Mesenchymal stem cell (in vitro differentiated cells and primary cell): ENCODE measurements at regions not wholly inside any gene's neighbourhood (a gene's known extent, or its start where the extent isn't known, plus 50 kb on each side); places are given as distances from the start of the nearest gene placed in this dataset.

Experiments
- DNase-seq: peaks from one replicate; pipeline ENCODE4 v3.0.0-alpha.2; 2013
- H2AFZ ChIP-seq: one replicate; pipeline ENCODE4 v1.6.1; 2013; ENCODE audit warnings: low read depth, mild to moderate bottlenecking, control low read depth, inconsistent platforms, low read length, moderate library complexity
- H2AK5ac ChIP-seq: 2 replicates; pipeline ENCODE4 v1.6.1; 2013; ENCODE audit warnings: low read length, moderate library complexity, mild to moderate bottlenecking, inconsistent platforms; ENCODE audit not compliant: severe bottlenecking
- H2BK120ac ChIP-seq: one replicate; pipeline ENCODE4 v1.6.1; 2013; ENCODE audit warnings: low read depth, mild to moderate bottlenecking, inconsistent platforms, low read length, moderate library complexity
- H2BK12ac ChIP-seq, 2 experiments: one replicate each; pipeline ENCODE4 v1.6.1; 2013; ENCODE audit warnings: inconsistent platforms in 2 of 2, low read length in 2 of 2, mild to moderate bottlenecking in 2 of 2, moderate library complexity in 2 of 2, control low read depth in 1 of 2
- H2BK15ac ChIP-seq: one replicate; pipeline ENCODE4 v1.6.1; 2013; ENCODE audit warnings: mild to moderate bottlenecking, low read depth, inconsistent platforms; ENCODE audit not compliant: poor library complexity, severe bottlenecking
- H2BK5ac ChIP-seq: 2 replicates; pipeline ENCODE4 v1.6.1; 2013; ENCODE audit warnings: low read depth, mild to moderate bottlenecking, low read length, control low read depth, inconsistent platforms; ENCODE audit not compliant: poor library complexity, severe bottlenecking
- H3K14ac ChIP-seq, 2 experiments: one replicate each; pipeline ENCODE4 v1.6.1; 2013; ENCODE audit warnings: inconsistent platforms in 2 of 2, low read length in 2 of 2, control low read depth in 1 of 2, mild to moderate bottlenecking in 1 of 2, moderate library complexity in 1 of 2
- H3K18ac ChIP-seq, 2 experiments: one replicate each; pipeline ENCODE4 v1.6.1; 2013; ENCODE audit warnings: inconsistent platforms in 2 of 2, low read length in 2 of 2, control low read depth in 1 of 2, low read depth in 1 of 2, mild to moderate bottlenecking in 1 of 2
- H3K23ac ChIP-seq, 2 experiments: one replicate each; pipeline ENCODE4 v1.6.1; 2013; ENCODE audit warnings: inconsistent platforms in 2 of 2, low read length in 2 of 2, mild to moderate bottlenecking in 2 of 2, moderate library complexity in 2 of 2, control low read depth in 1 of 2
- H3K27ac ChIP-seq: 2 replicates; pipeline ENCODE4 v1.5.1; 2013; ENCODE audit warnings: mild to moderate bottlenecking, moderate library complexity, low read length, control low read depth, inconsistent platforms; ENCODE audit not compliant: poor library complexity, severe bottlenecking
- H3K27me3 ChIP-seq, 2 experiments: 2 replicates each; pipeline versions ENCODE4 v1.6.1 to v1.7.0; 2013; ENCODE audit warnings: low read length in 2 of 2, mild to moderate bottlenecking in 2 of 2, moderate library complexity in 2 of 2, control low read depth in 1 of 2, inconsistent platforms in 1 of 2; ENCODE audit not compliant: control insufficient read depth in 1 of 2, insufficient read depth in 1 of 2
- H3K36me3 ChIP-seq, 2 experiments: 2 replicates each; pipeline versions ENCODE4 v1.6.1 to v1.7.0; 2013; ENCODE audit warnings: low read length in 2 of 2, control low read depth in 1 of 2, inconsistent platforms in 1 of 2, low read depth in 1 of 2, mild to moderate bottlenecking in 1 of 2; ENCODE audit not compliant: insufficient read depth in 2 of 2, control insufficient read depth in 1 of 2
- H3K4ac ChIP-seq, 2 experiments: one replicate each; pipeline ENCODE4 v1.6.1; 2013; ENCODE audit warnings: inconsistent platforms in 2 of 2, low read length in 2 of 2, mild to moderate bottlenecking in 2 of 2, moderate library complexity in 2 of 2, control low read depth in 1 of 2, low read depth in 1 of 2
- H3K4me1 ChIP-seq: 2 replicates; pipeline ENCODE4 v1.6.1; 2013; ENCODE audit warnings: low read depth, low read length, control low read depth; ENCODE audit not compliant: control insufficient read depth, insufficient read depth
- H3K4me2 ChIP-seq: 2 replicates; pipeline ENCODE4 v1.6.1; 2013; ENCODE audit warnings: low read length, mild to moderate bottlenecking, inconsistent platforms; ENCODE audit not compliant: poor library complexity, severe bottlenecking
- H3K4me3 ChIP-seq, 2 experiments: 2 replicates each; pipeline versions ENCODE4 v1.5.1 to v1.7.0; 2013; ENCODE audit warnings: low read length in 2 of 2, mild to moderate bottlenecking in 2 of 2, control low read depth in 1 of 2, low read depth in 1 of 2; ENCODE audit not compliant: insufficient read depth in 1 of 2
- H3K79me1 ChIP-seq: replicated peaks from 2 replicates; pipeline ENCODE4 v1.6.1; 2013; ENCODE audit warnings: mild to moderate bottlenecking, control low read depth, low read length, inconsistent platforms; ENCODE audit not compliant: poor library complexity, severe bottlenecking
- H3K9ac ChIP-seq: 2 replicates; pipeline ENCODE4 v1.7.0; 2013; ENCODE audit warnings: mild to moderate bottlenecking, low read length, moderate library complexity
- H3K9me3 ChIP-seq: 2 replicates; pipeline ENCODE4 v1.7.0; 2013; ENCODE audit warnings: mild to moderate bottlenecking, low read length; ENCODE audit not compliant: control insufficient read depth
- H4K8ac ChIP-seq: one replicate; pipeline ENCODE4 v1.6.1; 2013; ENCODE audit warnings: inconsistent platforms, mild to moderate bottlenecking, low read length, moderate library complexity
- H4K91ac ChIP-seq: one replicate; pipeline ENCODE4 v1.6.1; 2013; ENCODE audit warnings: mild to moderate bottlenecking, low read length, inconsistent platforms
- WGBS: methylation state at CpG from one replicate; pipeline ENCODE4 v1.1.7; 2013; ENCODE audit warnings: mixed read lengths; 5-methylcytosine and 5-hydroxymethylcytosine counted together

DNA sequence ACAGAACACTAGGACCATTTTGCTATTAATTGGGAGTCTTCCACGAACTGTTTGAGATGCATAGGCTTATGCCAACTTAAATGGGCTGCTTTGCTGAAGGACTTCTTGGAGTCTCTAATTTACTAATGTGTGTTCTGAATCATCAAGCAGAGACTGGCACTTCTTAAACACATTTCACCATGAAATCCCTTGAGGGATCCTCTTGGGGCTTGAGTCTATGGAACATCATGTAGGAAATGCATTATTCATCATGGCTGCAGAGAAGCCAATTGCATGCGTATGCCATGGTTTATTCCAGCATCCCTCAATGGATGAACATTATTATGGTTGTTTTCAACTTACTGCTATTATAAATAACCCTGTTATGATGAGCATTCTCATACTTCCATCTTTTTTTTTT lies 73.4 kb downstream of the FGD2 start:
- no peak overlapping the region for H3K4ac ChIP-seq
- H3K18ac ChIP-seq: no peak overlapping the region
- no peak overlapping the region for H4K8ac ChIP-seq
- no peak overlapping the region for H3K4me2 ChIP-seq
- 100% methylated on average over 2 of the region's 2 CpGs for WGBS
- H3K27ac ChIP-seq: no peak overlapping the region
- no peaks in the 10 kb centered on the region for H3K27me3 ChIP-seq
- no peak overlapping the region for H2BK12ac ChIP-seq
- H3K9me3 ChIP-seq: no peaks in the 10 kb centered on the region
- no peak overlapping the region for H4K91ac ChIP-seq
- no peak overlapping the region for H2BK5ac ChIP-seq
- H2AK5ac ChIP-seq: no peak overlapping the region
- DNase-seq: no peak
- H2AFZ ChIP-seq: no peak overlapping the region
- no peak overlapping the region for H2BK120ac ChIP-seq
- no peak overlapping the region for H3K4me3 ChIP-seq
- H2BK15ac ChIP-seq: no peak overlapping the region
- H3K36me3 ChIP-seq: no peaks in the 10 kb centered on the region
- H3K23ac ChIP-seq: no peak overlapping the region
- no peak overlapping the region for H3K9ac ChIP-seq
- no peak overlapping the region for H3K14ac ChIP-seq
- no peaks in the 10 kb centered on the region for H3K79me1 ChIP-seq
- H3K4me1 ChIP-seq: peaks cover 9% of the 10 kb centered on the region

GRCh38 chr6:37081042-37081607 lies 75.7 kb downstream of the FGD2 start:
- WGBS: 88% methylated on average over 7 of the region's 7 CpGs

DNA sequence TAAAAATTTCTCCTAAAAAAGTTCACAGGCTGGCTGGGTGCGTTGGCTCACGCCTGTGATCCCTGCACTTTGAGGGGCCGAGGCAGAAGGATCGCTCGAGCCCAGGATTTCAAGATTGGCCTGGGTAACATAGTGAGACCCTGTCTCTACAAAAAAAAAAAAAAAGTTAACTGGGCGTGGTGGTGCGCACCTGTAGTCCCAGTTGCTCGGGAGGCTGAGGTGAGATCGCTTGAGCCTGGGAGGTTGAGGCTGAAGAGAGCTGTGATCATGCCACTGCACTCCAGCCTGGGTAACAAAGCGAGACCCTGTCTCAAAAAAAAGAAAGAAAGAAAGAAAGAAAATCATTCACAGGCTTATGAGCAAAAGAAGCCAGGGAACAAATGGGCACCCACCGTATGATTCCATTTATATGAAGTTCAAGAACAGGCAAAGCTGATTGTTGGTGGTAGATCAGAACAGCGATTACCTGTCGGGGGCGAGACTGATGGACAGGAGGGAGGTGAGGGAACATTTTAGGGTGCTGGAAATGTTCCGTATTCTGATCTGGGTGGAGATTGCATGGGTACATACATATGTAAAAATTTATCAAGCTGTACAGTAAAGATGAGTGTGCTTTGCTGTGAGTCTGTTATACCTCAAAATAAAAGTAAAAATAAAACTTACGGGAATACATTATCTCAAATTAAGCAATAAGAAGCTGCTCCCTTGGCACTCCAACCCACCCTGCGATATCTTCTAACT lies 77.1 kb downstream of the FGD2 start:
- H2BK15ac ChIP-seq: no peak overlapping the region
- H3K4me1 ChIP-seq: peaks cover 7% of the 10 kb centered on the region
- DNase-seq: no peak
- no peak overlapping the region for H3K4me2 ChIP-seq
- no peak overlapping the region for H3K23ac ChIP-seq
- no peaks in the 10 kb centered on the region for H3K27me3 ChIP-seq
- H3K79me1 ChIP-seq: no peaks in the 10 kb centered on the region
- WGBS: 98% methylated on average over 16 of the region's 17 CpGs
- peak overlapping the region; percentile 69 to 96 for H2BK12ac ChIP-seq
- H3K9me3 ChIP-seq: no peaks in the 10 kb centered on the region
- H3K36me3 ChIP-seq: no peaks in the 10 kb centered on the region
- no peak overlapping the region for H3K18ac ChIP-seq
- H2BK120ac ChIP-seq: peak overlapping the region; percentile 42
- no peak overlapping the region for H2AK5ac ChIP-seq
- H2BK5ac ChIP-seq: no peak overlapping the region
- H3K9ac ChIP-seq: no peak overlapping the region
- no peak overlapping the region for H4K91ac ChIP-seq
- H2AFZ ChIP-seq: no peak overlapping the region
- no peak overlapping the region for H3K14ac ChIP-seq
- H3K4me3 ChIP-seq: no peak overlapping the region
- peak overlapping the region in 1 of 2 experiments; percentile 50 for H3K4ac ChIP-seq
- H3K27ac ChIP-seq: no peak overlapping the region
- H4K8ac ChIP-seq: no peak overlapping the region

More at GRCh38 chr6:37081042-37081607, 75.7 kb downstream of the FGD2 start:
- no peak overlapping the region for H4K8ac ChIP-seq
- H2BK12ac ChIP-seq: peak overlapping the region; percentile 29 to 85
- peak overlapping the region in 1 of 2 experiments; percentile 53 for H3K4ac ChIP-seq
- no peaks in the 10 kb centered on the region for H3K36me3 ChIP-seq
- H2AK5ac ChIP-seq: no peak overlapping the region
- no peak overlapping the region for H3K18ac ChIP-seq
- no peak overlapping the region for H3K4me2 ChIP-seq
- H2BK120ac ChIP-seq: no peak overlapping the region
- H4K91ac ChIP-seq: no peak overlapping the region
- no peaks in the 10 kb centered on the region for H3K27me3 ChIP-seq
- H3K9me3 ChIP-seq: no peaks in the 10 kb centered on the region
- H3K27ac ChIP-seq: no peak overlapping the region
- H3K4me1 ChIP-seq: peaks cover 9% of the 10 kb centered on the region
- no peak overlapping the region for H2AFZ ChIP-seq
- H2BK5ac ChIP-seq: no peak overlapping the region
- H3K9ac ChIP-seq: no peak overlapping the region
- no peak overlapping the region for H3K4me3 ChIP-seq
- peak overlapping the region; percentile 70 for H2BK15ac ChIP-seq
- H3K23ac ChIP-seq: no peak overlapping the region
- H3K79me1 ChIP-seq: no peaks in the 10 kb centered on the region
- DNase-seq: no peak
- no peak overlapping the region for H3K14ac ChIP-seq

DNA sequence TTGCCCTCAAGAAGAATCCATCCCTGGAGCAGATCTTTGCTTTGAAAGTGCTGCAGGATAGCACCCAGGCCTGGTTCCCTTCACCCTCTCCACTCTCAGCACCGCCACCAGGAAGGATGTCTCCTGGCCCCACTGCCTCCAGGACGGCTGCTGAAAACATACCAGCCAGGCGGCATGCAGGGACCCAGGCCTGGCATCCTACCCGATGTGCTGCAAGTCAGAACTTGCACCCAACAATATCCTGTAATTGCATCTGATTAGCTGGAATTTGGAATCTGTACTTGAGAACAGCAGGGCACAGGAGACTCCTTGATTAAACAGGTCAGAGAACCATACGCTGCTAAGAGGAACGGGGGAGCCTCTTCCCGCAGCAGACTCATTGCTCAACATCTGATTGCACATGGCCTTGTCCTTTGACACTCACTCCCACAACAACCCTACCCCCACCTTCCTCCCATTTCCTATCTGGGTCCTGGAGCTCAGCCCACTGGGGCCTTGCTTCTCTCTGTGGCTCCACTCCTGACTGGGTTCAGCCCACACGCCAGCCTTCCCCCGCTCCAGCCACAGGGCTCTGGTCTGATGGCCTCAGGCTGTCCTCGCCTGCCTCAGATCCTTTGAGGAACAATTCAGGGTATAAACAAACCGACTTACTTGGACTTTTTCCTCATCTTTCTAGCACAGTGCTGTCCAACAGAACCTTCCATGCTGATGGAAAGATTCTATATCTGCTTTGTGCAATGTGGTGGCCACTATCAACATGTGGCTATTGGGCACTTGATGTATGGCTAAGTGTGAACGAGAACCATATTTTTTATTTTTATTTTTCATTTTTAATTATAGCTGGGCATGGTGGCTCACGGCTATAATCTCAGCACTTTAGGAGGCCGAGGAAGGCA lies 78.0 kb downstream of the FGD2 start:
- Histone ChIP-seq H2AK5ac (peak overlapping the region; percentile 57), H2BK5ac (no peak overlapping the region), H2AFZ (no peak overlapping the region), H3K9me3 (no peaks in the 10 kb centered on the region), H3K9ac (no peak overlapping the region), H3K4me1 (peaks cover 1% of the 10 kb centered on the region), H3K4ac (peak overlapping the region; percentile 39 to 64), H3K27ac (no peak overlapping the region), H2BK120ac (no peak overlapping the region), H4K91ac (peak overlapping the region; percentile 60), H3K4me3 (no peak overlapping the region), H4K8ac (peak overlapping the region; percentile 45), H2BK12ac (peak overlapping the region in 1 of 2 experiments; percentile 37), H3K4me2 (no peak overlapping the region), H3K18ac (peak overlapping the region; percentile 60 to 73), H3K36me3 (no peaks in the 10 kb centered on the region), H3K23ac (no peak overlapping the region), H3K14ac (no peak overlapping the region), H2BK15ac (peak overlapping the region; percentile 91), H3K27me3 (no peaks in the 10 kb centered on the region), H3K79me1 (no peaks in the 10 kb centered on the region)
- peak; percentile 93 for DNase-seq
- WGBS: 69% methylated on average over 12 of the region's 14 CpGs
